ENCODE measurements at regions not wholly inside any gene's neighbourhood (a gene's known extent, or its start where the extent isn't known, plus 50 kb on each side); places are given as distances from the start of the nearest gene placed in this dataset.

GRCh38 chr10:131569851-131570715 is 258.6 kb upstream of the TCERG1L start:
- no peak for DNase-seq

DNA sequence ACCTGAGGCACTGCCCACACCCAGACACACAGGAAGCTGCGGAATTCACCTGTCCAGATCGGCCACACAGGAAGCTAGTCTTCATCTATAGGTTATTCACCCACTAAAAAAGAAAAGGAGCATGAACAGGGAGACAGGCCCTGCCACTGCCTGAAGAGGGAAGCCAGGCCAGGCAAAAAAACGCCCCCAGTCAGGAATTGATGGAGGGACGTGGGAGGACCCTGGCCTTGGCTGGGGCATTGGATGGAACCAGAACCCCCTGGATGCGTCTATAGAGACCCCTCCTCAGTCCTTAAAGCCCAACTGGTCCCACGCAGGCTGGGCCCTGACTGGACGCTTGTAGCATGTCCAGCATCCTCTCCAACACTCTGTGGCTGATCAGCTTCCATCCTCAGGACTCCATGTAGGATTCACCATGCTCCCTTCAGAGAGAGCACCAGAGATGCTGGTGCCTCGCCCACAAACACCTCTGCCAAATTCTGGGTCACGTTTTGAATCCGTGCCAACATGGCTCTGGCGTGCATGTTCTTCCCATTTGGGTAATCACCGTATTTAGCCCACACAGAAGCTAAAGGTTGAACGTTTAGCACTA is 259.3 kb upstream of the TCERG1L start:
- DNase-seq: no peak

GRCh38 chr10:131571346-131571745 is 259.8 kb upstream of the TCERG1L start:
- DNase-seq: no peak

GRCh38 chr10:131571865-131572264 is 260.3 kb upstream of the TCERG1L start:
- no peak for DNase-seq

DNA sequence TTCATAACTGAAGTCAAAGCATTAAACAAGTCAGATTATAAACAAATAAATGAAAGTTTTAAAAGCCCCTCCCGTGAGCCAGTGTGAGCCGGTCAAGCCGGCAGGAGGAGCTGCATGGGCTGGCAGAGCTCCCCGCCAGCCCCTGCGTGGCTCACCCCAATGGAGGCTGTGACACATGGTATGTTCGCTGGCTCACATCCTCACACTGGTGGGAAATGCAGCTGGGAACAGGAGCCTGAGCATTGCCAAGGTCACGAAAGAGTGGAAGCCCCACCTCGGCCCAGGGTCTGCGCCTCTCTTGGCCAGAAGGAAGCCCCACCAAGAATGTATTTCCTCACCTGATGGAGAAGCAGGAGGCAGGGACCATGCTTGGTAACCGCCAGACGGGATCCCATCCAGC is 261.7 kb upstream of the TCERG1L start:
- no peak for DNase-seq

DNA sequence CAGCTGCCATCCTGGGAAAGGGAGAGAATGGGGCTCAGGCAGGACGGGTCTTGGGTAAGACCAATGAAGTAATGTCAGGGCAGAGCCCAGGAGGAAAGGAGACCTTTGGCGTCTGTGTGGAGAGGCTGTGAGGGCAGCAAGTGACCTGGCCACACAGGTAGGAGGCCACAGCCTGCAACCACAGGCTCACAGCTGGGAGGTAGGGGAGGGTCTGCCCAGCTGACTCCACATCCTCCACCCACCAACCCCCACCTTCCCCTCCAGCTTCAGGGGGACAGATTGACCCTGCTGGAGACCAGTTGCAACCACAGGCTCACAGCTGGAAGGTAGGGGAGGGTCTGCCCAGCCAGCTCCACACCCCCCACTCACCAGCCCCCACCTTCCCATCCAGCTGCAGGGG is 262.2 kb upstream of the TCERG1L start:
- DNase-seq: no peak

DNA sequence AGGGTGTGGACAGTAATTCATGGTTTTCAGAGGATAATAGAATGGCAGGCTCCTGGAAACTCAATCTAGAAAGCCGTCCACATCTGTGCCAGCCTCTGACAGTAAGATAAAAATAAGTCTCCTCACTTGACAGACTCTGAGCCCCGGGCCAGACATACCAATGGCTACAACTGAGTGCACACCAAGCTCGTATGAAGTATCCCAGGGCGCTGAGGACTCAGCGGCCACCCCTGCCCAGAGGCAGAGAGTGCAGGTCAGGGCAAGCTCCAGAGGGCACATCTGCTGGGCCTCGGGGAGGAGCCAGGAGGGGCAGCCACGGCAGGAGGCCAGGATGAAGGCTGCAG is 262.8 kb upstream of the TCERG1L start:
- no peak for DNase-seq

GRCh38 chr10:131574707-131575430 is 263.3 kb upstream of the TCERG1L start:
- no peak for DNase-seq

- no peak for DNase-seq
Observed at GRCh38 chr10:131575877-131576276, 264.4 kb upstream of the TCERG1L start.

GRCh38 chr10:131576341-131577177 is 265.0 kb upstream of the TCERG1L start:
- no peak for DNase-seq

DNA sequence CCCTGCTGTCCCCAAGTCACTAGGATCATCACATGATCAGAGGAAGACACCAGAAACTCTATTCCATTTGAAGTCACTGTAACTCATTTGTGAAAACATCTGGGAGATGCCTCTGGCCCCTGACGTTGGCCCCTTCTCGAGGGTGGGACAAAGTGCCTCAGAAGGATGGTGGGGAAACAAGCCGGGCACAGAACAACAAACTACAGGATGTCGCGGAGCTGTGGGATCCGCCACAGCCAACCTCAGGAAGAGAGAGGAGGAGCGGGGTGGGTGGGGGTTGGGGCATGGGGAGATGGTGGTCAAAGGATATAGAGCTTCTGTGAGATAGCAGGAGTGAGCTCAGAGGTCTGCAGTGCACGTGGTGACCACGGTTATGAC is 265.6 kb upstream of the TCERG1L start:
- DNase-seq: no peak

DNA sequence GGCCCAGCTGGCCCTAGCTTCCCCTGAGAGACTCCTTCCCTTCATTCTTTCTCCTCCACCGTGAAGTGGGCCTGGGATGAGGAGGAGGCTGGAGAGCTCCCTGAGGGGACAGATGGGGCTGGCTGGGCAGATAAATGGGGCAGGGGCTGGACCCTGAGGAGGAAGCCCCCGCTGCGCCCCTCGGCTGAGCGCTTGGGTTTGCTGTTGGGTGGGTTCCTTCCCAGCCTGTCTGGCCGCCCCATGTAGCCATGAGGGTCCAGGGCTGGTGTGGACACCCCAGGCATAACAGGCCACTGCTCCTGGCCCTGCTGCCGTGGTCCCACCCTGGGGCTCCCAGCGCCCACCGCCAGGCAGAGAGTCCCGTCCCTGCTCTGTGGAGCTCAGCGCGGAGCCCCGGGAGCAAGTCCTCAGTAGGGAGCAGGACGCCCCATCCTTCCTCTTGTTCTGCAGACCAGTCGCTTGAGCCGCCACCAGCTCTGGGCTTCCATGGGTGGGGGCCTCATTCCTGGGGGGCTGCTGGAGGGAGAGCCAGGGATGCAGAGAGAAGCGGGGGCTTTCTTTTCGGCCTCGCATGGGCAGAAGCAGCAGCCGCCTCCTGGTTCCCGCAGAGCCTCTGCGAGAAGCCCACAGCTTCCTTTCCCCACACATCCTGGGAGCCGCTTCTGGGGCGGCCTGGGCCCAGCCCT is 266.4 kb upstream of the TCERG1L start:
- DNase-seq: no peak

GRCh38 chr10:131578472-131578970 is 267.0 kb upstream of the TCERG1L start:
- no peak for DNase-seq

- DNase-seq: no peak
Observed at GRCh38 chr10:131579251-131580071, 267.9 kb upstream of the TCERG1L start.

DNA sequence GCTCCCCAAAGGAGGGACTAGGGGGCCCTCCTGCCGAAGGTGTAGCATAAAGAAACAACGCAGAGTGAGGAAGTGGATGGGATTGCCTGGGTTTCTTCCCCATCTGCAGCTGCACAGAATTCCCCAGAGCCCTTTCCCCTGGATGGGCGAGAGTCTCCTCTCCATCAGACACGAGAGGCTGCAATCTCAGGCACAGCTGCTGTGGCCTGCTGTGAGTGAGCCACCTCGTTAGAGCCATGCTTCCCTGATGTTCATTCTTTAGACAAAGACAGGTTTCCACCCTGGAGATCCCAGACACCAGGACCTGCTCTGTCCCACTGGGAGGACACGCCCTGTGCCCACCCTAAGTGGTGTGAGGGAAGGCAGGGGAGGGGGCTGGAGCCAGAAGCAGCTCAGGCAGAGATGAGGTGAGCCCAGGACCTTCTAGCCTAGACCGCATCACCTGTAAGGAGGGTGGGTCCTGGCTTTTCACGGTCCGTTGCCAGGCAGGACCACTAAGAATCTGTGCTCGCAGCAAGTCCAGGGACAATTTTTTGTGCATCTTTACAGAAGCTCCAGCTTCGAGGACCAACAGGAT is 268.6 kb upstream of the TCERG1L start:
- peak; percentile 73 for DNase-seq

- DNase-seq: no peak
Observed at GRCh38 chr10:131580674-131581073, 269.2 kb upstream of the TCERG1L start.

DNA sequence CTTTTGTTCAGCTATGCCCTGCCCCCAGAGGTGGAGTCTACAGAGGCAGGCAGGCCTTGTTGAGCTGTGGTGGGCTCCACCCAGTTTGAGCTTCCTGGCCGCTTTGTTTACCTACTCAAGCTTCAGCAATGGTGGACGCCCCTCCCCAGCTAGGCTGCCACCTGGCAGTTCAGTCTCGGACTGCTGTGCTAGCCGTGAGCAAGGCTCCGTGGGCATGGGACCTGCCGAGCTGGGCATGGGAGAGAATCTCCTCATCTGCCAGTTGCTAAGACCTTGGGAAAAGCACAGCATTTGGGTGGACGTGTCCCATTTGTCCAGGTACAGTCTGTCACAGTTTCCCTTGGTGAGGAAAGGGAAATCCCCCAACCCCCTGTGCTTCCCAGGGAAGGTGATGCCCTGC is 270.0 kb upstream of the TCERG1L start:
- peak; percentile 28 for DNase-seq

DNA sequence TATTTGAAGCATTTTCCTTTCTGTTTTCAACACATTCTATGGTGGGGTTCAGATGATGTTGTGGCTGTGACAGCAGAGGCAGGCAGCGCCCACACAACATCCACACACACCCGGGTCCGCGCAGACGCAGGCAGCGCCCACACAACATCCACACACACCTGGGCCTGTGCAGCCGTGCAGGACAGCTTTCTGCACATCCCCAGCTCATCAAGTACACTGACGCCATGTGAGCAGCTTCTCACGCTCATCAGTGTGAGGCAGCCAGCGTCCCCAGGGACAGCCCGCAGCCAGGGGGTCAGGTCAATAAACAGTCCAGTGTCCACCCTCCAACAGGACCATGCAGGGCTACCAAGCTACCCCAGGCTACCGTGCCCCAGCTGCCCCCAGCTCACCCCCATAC is 272.8 kb upstream of the TCERG1L start:
- no peak for DNase-seq

DNA sequence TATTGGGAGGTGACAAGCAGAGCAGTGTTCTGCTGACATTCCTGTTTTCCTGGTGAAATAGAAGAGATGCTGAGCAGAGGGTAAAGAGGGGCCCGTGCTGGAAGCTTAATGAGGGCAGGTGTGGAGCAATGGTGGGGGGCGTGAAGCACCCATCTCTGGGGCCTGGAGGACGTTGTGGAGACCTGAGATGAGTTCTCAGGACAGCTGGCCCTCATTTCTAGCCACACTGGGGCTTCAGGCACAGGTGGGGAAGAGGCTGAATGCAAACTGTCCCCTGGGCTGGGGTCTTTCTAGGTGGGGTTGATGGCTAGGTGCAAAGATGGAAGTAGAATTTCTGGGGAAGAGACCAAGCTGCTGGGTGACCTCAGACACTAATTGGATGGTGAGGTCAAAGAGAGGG is 274.2 kb upstream of the TCERG1L start:
- DNase-seq: no peak

DNA sequence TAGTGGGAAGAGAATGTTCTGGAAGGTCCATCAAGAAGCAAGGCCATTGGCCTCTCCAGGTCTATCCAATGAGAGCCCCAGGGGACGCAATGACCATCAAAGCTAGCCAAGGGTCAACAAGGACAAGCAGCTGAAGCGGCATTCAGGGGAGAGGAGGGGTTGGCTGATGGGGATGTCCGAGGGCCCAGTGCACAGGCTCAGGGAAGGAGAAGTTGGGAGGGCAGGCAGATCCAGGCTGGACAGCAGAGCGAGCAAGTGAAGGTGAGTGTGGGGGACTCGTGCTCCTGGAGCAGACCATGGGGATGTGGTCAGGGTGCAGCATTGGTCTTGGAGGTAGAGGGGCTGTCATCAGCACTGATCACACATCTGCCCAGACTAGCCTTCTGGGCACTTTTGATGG is 275.4 kb upstream of the TCERG1L start:
- DNase-seq: no peak

Measured in NCI-H345 (cell line).